SK-N-MC (cell line): ENCODE measurements at regions not wholly inside any gene's neighbourhood (a gene's known extent, or its start where the extent isn't known, plus 50 kb on each side); places are given as distances from the start of the nearest gene placed in this dataset.
"Not testable (repeated sequence)": the region's sequence is repeated elsewhere in the genome, so short reads cannot be mapped to it uniquely, and the experiment has no call there.

Experiments
- DNase-seq: peaks from one replicate; pipeline ENCODE4 v3.0.0-alpha.2; 2011; ENCODE audit warnings: low read depth, low spot score
- H3K27ac ChIP-seq: fragments of 200-600 bp; sonication (generic); 2 replicates; pipeline ENCODE4 v1.5.1; 2016; ENCODE audit warnings: mixed run types
- H3K36me3 ChIP-seq: fragments of 200-600 bp; sonication (generic); 2 replicates; pipeline ENCODE4 v1.6.1; 2017; ENCODE audit warnings: antibody characterized with exemption, low read length, mixed read lengths; ENCODE audit not compliant: insufficient read depth
- H3K4me3 ChIP-seq: fragments of 200-600 bp; sonication (generic); 2 replicates; pipeline ENCODE4 v1.5.1; 2016
- H3K9ac ChIP-seq: fragments of 200-600 bp; sonication (generic); 2 replicates; pipeline ENCODE4 v1.8.0; 2017; ENCODE audit warnings: mixed run types, mixed read lengths; ENCODE audit not compliant: insufficient read length
- H3K9me3 ChIP-seq: fragments of 200-600 bp; sonication (generic); 2 replicates; pipeline ENCODE4 v1.6.1; 2017; ENCODE audit warnings: low read depth, mild to moderate bottlenecking, antibody characterized with exemption, low read length, moderate library complexity, mixed read lengths
- EZH2 ChIP-seq: fragments of 200-600 bp; sonication (generic); IDR thresholded peaks from one replicate; pipeline ENCODE4 v1.6.1; 2017; ENCODE audit warnings: antibody characterized with exemption
- FOXP2 ChIP-seq: optimal IDR thresholded peaks from 2 replicates; pipeline ENCODE3; 2011; ENCODE audit warnings: mild to moderate bottlenecking, moderate library complexity; ENCODE audit not compliant: insufficient read depth; ENCODE audit errors: extremely low read length, control extremely low read depth
- POLR2AphosphoS5 ChIP-seq: IDR thresholded peaks from 2 replicates; pipeline ENCODE4 v1.6.1; 2012; ENCODE audit warnings: mild to moderate bottlenecking, low read depth, low read length, borderline replicate concordance

DNA sequence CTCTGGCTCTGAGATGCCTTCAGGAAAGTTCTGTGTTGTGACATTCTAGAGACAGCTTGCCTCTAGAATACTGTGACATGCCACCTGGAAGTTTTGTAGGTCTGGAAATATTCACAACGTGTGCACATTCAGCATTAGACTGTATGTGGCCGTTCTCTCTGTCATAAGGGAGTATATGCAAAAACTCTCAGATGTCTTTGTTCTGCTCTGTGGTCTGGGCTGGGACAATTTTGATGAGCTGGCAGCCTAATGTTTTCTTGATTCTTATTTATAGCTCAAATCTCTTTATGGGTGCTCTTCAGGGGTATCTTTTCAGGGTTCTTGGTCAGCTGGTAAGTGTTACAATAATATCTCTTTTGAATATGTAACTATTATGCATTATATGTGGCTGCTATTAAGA lies 355.1 kb downstream of the PAX1 start:
- H3K36me3 ChIP-seq = no peaks in the 10 kb centered on the region
- H3K4me3 ChIP-seq = no peak overlapping the region
- no peaks in the 10 kb centered on the region for H3K9me3 ChIP-seq
- TF ChIP-seq POLR2AphosphoS5 (no peak), EZH2 (no peak), FOXP2 (no peak)
- H3K27ac ChIP-seq = no peak overlapping the region
- no peak overlapping the region for H3K9ac ChIP-seq
- DNase-seq = no peak

DNA sequence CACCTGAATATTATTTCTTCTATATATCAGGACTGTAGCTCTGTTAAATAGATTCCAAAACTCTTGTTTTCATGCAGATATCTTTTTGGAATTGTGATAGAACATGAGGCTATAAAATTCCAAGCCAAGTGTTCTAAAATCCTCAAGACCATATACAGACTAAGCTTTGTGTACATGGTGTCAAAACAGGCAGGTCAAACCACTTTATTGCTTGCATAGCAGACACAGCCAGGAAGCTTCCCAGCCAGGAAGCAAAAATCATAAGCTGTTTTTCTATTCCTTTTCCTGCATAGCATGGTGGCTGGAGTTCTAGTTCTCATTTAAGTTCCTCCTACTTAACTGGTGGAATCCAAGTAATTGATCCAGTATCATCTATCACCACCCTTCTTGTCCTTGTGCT lies 353.3 kb downstream of the PAX1 start:
- Histone ChIP-seq H3K9me3 (no peaks in the 10 kb centered on the region), H3K27ac (no peak overlapping the region), H3K9ac (no peak overlapping the region), H3K4me3 (no peak overlapping the region), H3K36me3 (no peaks in the 10 kb centered on the region)
- TF ChIP-seq EZH2 (no peak), POLR2AphosphoS5 (no peak), FOXP2 (no peak)
- DNase-seq = no peak

DNA sequence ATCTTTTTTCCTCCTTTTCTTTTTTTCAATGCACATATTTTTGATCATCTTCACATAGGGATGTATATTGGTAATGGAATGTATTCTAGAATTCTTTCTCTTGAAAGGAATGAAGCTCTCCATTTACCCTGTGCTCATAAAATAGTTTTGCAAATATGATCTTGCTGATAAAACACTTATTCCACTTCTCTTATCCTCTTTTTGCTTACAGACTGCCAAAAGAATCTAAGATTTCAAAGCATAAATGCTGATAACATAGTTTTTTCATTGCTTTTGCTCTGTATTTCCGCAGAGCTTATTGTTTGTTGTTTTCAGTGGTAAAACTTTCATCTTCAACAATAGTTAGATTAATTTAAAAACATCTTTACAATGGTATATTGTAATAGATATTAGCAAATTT lies 350.5 kb downstream of the PAX1 start:
- Histone ChIP-seq H3K9ac (no peak overlapping the region), H3K36me3 (no peaks in the 10 kb centered on the region), H3K27ac (no peak overlapping the region), H3K4me3 (no peak overlapping the region), H3K9me3 (no peaks in the 10 kb centered on the region)
- DNase-seq = no peak
- no peak for TF ChIP-seq EZH2
- no peak for TF ChIP-seq POLR2AphosphoS5
- no peak for TF ChIP-seq FOXP2

DNA sequence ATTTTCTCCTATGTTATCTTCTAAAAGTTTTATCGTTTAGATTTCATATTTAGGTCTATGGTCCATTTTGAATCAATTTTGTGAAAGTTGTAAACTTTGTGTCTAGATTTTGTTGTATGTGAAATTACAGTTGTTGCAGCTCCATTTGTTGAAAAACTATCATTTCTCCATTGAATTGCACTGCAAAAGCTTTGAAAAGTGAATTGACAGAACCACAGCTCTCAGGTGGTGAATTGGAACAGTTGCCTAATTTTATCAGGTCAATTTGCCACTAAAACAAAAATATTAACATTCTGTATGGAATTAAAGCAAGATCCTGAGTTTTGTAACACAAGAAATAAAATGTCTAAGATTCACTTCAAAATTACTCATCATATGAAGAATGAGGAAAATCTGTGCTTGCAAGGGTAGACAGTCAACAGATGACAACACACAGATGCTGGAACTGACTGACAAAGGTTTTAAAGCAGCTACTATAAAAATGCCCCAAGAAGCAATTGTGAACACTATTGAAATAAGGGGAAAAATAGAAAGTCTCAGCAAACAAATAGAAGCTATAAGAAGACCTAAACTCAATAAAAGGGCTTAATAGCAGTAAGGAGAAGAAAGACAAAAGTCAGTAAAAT lies 346.7 kb downstream of the PAX1 start:
- Histone ChIP-seq H3K9me3 (no peaks in the 10 kb centered on the region), H3K4me3 (no peak overlapping the region), H3K36me3 (no peaks in the 10 kb centered on the region), H3K9ac (no peak overlapping the region), H3K27ac (no peak overlapping the region)
- no peak for DNase-seq
- TF ChIP-seq FOXP2 (no peak), POLR2AphosphoS5 (no peak), EZH2 (no peak)

DNA sequence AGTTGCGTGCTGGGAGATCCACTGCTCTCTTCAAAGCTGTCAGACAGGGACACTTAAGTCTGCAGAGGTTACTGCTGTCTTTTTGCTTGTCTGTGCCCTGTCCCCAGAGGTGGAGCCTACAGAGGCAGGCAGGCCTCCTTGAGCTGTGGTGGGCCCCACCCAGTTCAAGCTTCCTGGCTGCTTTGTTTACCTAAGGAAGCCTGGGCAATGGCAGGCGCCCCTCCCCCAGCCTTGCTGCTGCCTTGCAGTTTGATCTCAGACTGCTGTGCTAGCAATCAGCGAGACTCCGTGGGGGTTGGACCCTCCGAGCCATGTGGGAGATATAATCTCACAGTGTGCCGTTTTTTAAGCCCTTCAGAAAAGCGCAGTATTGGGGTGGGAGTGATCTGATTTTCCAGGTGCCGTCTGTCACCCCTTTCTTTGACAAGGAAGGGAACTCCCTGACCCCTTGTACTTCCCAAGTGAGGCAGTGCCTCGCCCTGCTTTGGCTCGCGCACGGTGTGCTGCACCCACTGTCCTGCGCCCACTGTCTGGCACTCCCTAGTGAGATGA lies 340.6 kb downstream of the PAX1 start:
- not testable (repeated sequence) for H3K27ac ChIP-seq, H3K36me3 ChIP-seq, H3K4me3 ChIP-seq, DNase-seq, H3K9ac ChIP-seq, H3K9me3 ChIP-seq

DNA sequence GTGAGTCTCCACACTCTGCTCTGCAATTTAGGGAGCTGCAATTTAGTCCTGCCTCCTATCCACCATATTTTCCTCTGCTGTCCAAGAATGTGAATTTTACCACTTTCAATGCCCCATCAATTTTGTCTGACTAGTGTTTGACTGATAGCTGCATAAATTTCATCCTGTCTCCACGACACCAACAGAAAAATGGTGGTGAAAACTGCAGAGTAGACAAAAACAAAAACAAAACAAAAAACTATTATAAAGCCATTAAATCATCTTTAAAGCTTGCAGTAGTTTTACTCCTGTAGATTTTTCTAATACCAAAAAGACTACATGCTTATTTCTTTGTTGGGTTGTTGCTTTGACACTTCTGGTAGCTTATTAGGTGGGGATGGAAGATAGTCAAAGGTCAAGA lies 322.0 kb downstream of the PAX1 start:
- Histone ChIP-seq H3K4me3 (no peak overlapping the region), H3K9ac (no peak overlapping the region), H3K27ac (no peak overlapping the region), H3K36me3 (no peaks in the 10 kb centered on the region), H3K9me3 (no peaks in the 10 kb centered on the region)
- TF ChIP-seq POLR2AphosphoS5 (no peak), FOXP2 (no peak), EZH2 (no peak)
- DNase-seq = no peak

DNA sequence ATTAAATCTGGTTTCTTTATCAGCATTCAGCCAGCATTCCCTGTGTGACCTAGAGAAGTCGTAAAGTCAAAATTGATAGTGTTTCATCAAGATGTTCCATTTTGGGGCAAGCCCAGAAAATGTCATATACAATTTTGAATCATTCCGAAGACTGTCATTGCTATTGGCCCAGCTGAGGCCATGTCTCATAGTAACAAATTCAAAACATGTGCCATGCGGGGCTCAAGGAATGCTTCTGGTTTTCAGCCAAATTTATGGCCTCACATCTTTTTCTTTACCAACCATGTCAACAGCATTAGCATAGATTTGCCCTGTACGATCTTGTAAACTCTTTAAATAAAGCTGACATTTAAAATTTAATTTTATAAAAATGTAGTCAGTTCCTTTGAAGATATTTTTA lies 314.7 kb downstream of the PAX1 start:
- Histone ChIP-seq H3K4me3 (no peak overlapping the region), H3K36me3 (no peaks in the 10 kb centered on the region), H3K9me3 (no peaks in the 10 kb centered on the region), H3K9ac (no peak overlapping the region), H3K27ac (no peak overlapping the region)
- TF ChIP-seq EZH2 (no peak), FOXP2 (no peak), POLR2AphosphoS5 (no peak)
- DNase-seq = no peak

DNA sequence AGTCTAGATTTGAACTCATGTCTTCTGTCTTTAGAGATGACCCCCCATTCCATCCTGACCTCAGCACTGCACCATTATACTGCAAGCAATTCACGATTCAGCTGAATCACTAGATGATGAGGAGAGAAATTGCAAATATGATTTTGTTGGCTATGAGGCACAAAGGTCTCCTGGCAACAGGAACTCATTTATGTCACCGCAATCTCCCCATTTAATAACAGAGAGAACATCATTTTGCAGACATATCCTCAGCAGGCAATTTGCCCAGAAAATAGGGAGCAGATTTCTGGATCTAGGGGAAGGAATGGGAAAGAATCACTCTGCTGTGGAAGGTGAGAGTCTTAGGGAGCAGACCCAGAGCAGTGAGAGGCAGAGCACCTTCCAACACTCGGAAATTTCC lies 303.0 kb downstream of the PAX1 start:
- H3K36me3 ChIP-seq = no peaks in the 10 kb centered on the region
- H3K9ac ChIP-seq = no peak overlapping the region
- no peak overlapping the region for H3K27ac ChIP-seq
- TF ChIP-seq FOXP2 (no peak), POLR2AphosphoS5 (no peak), EZH2 (no peak)
- H3K4me3 ChIP-seq = no peak overlapping the region
- H3K9me3 ChIP-seq = no peaks in the 10 kb centered on the region
- DNase-seq = no peak

DNA sequence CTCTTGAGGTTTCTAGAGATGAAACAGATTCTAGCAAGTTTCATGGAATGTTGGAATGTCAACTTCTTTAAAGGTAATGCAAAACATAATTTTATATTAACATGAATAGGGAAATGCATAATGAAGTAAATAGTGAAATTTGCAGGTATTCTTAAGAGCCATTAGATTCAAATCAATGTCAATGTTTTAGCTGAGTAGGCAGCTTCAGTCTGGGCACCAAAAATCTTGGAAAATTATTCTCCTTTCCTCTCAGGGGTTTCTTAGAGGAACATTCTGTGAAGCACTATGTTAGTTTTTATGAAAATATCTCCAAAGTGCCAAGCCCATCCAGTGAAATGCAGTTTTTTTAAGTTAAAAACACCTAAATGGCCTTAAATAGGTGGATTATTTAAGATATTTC lies 300.8 kb downstream of the PAX1 start:
- Histone ChIP-seq H3K27ac (no peak overlapping the region), H3K36me3 (no peaks in the 10 kb centered on the region), H3K9ac (no peak overlapping the region), H3K4me3 (no peak overlapping the region), H3K9me3 (no peaks in the 10 kb centered on the region)
- DNase-seq = no peak
- no peak for TF ChIP-seq POLR2AphosphoS5
- TF ChIP-seq FOXP2 = no peak
- no peak for TF ChIP-seq EZH2
